Activated CD4-positive, alpha-beta T cell treated with anti-CD3 and anti-CD28 coated beads for 1 hour (primary cell): ENCODE measurements at regions not wholly inside any gene's neighbourhood (a gene's known extent, or its start where the extent isn't known, plus 50 kb on each side); places are given as distances from the start of the nearest gene placed in this dataset.

Experiments used
- DNase-seq: peaks from one replicate; pipeline ENCODE4 v3.0.0-alpha.2; 2020

GRCh38 chr7:68107261-68107660, 1110.6 kb downstream of the TYW1 start:
- DNase-seq: no peak

- DNase-seq: no peak
Measured at GRCh38 chr7:68107968-68108367, 1111.3 kb downstream of the TYW1 start.

GRCh38 chr7:68109299-68109698, 1112.7 kb downstream of the TYW1 start:
- DNase-seq: no peak

GRCh38 chr7:68119411-68119810, 1122.8 kb downstream of the TYW1 start:
- no peak for DNase-seq

GRCh38 chr7:68121056-68121455, 1124.4 kb downstream of the TYW1 start:
- no peak for DNase-seq

- DNase-seq: no peak
Measured at GRCh38 chr7:68121655-68122054, 1125.0 kb downstream of the TYW1 start.

- DNase-seq: no peak
Measured at GRCh38 chr7:68122801-68123200, 1126.2 kb downstream of the TYW1 start.

GRCh38 chr7:68125168-68125567, 1128.5 kb downstream of the TYW1 start:
- DNase-seq: no peak

- no peak for DNase-seq
Measured at GRCh38 chr7:68133045-68133444, 1136.4 kb downstream of the TYW1 start.

GRCh38 chr7:68143345-68143744, 1146.7 kb downstream of the TYW1 start:
- no peak for DNase-seq

GRCh38 chr7:68146983-68147382, 1150.3 kb downstream of the TYW1 start:
- DNase-seq: no peak

- DNase-seq: no peak
Measured at GRCh38 chr7:68147614-68148238, 1151.1 kb downstream of the TYW1 start.

- DNase-seq: no peak
Measured at GRCh38 chr7:68148440-68148839, 1151.8 kb downstream of the TYW1 start.

GRCh38 chr7:68152205-68152604, 1155.6 kb downstream of the TYW1 start:
- no peak for DNase-seq

GRCh38 chr7:68155676-68156075, 1159.0 kb downstream of the TYW1 start:
- no peak for DNase-seq

GRCh38 chr7:68158686-68159295, 1162.2 kb downstream of the TYW1 start:
- no peak for DNase-seq

GRCh38 chr7:68162712-68163111, 1166.1 kb downstream of the TYW1 start:
- DNase-seq: no peak

GRCh38 chr7:68166525-68166924, 1169.9 kb downstream of the TYW1 start:
- no peak for DNase-seq

- no peak for DNase-seq
Measured at GRCh38 chr7:68173513-68173912, 1176.9 kb downstream of the TYW1 start.

GRCh38 chr7:68176974-68177373, 1180.3 kb downstream of the TYW1 start:
- no peak for DNase-seq

GRCh38 chr7:68180761-68181160, 1184.1 kb downstream of the TYW1 start:
- no peak for DNase-seq

GRCh38 chr7:68183176-68183575, 1186.5 kb downstream of the TYW1 start:
- no peak for DNase-seq

- no peak for DNase-seq
Measured at GRCh38 chr7:68185631-68186456, 1189.2 kb downstream of the TYW1 start.

GRCh38 chr7:68187532-68187931, 1190.9 kb downstream of the TYW1 start:
- DNase-seq: no peak
